Hepatocyte (in vitro differentiated cells): ENCODE measurements at regions not wholly inside any gene's neighbourhood (a gene's known extent, or its start where the extent isn't known, plus 50 kb on each side); places are given as distances from the start of the nearest gene placed in this dataset.

Source experiments
- DNase-seq: peaks from one replicate; pipeline ENCODE4 v3.0.0-alpha.2; 2016; ENCODE audit warnings: low spot score
- H2AFZ ChIP-seq: fragments of 200-600 bp; sonication (generic); 2 replicates; pipeline ENCODE4 v1.6.0; 2016; ENCODE audit warnings: antibody characterized with exemption, mild to moderate bottlenecking
- H3K27ac ChIP-seq: fragments of 200-600 bp; sonication (generic); 2 replicates; pipeline ENCODE4 v1.5.1; 2016; ENCODE audit warnings: mild to moderate bottlenecking
- H3K27me3 ChIP-seq: fragments of 200-600 bp; sonication (generic); 2 replicates; pipeline ENCODE4 v1.6.1; 2016
- H3K36me3 ChIP-seq: fragments of 200-600 bp; sonication (generic); replicated peaks from 2 replicates; pipeline ENCODE4 v1.5.1; 2016; ENCODE audit warnings: low read depth; ENCODE audit not compliant: insufficient read depth
- H3K4me1 ChIP-seq: fragments of 200-600 bp; sonication (generic); 2 replicates; pipeline ENCODE4 v1.5.1; 2016; ENCODE audit warnings: mild to moderate bottlenecking, moderate library complexity; ENCODE audit not compliant: insufficient read depth
- H3K4me2 ChIP-seq: fragments of 200-600 bp; sonication (generic); 2 replicates; pipeline ENCODE4 v1.6.0; 2016
- H3K4me3 ChIP-seq: fragments of 200-600 bp; sonication (generic); 2 replicates; pipeline ENCODE4 v1.5.1; 2016; ENCODE audit warnings: mild to moderate bottlenecking
- H3K79me2 ChIP-seq: fragments of 200-600 bp; sonication (generic); 2 replicates; pipeline ENCODE4 v1.6.0; 2017; ENCODE audit warnings: mild to moderate bottlenecking
- H3K9me2 ChIP-seq: fragments of 200-600 bp; sonication (generic); replicated peaks from 2 replicates; pipeline ENCODE4 v1.6.0; 2017; ENCODE audit warnings: mild to moderate bottlenecking; ENCODE audit not compliant: insufficient read depth
- H3K9me3 ChIP-seq: fragments of 200-600 bp; sonication (generic); 2 replicates; pipeline ENCODE4 v1.5.1; 2016; ENCODE audit warnings: low read depth, mild to moderate bottlenecking
- H4K20me1 ChIP-seq: fragments of 200-600 bp; sonication (generic); 2 replicates; pipeline ENCODE4 v1.6.0; 2016; ENCODE audit warnings: mild to moderate bottlenecking; ENCODE audit not compliant: insufficient read depth, poor library complexity, severe bottlenecking
- EZH2 ChIP-seq: fragments of 200-600 bp; sonication (generic); IDR thresholded peaks from 2 replicates; pipeline ENCODE4 v1.6.1; 2016; ENCODE audit warnings: antibody characterized with exemption, mild to moderate bottlenecking, borderline replicate concordance
- EZH2phosphoT487 ChIP-seq: fragments of 200-600 bp; sonication (generic); IDR thresholded peaks from one replicate; pipeline ENCODE4 v1.6.1; 2018; ENCODE audit warnings: antibody characterized with exemption, mild to moderate bottlenecking, low read depth, moderate library complexity; ENCODE audit not compliant: unreplicated experiment, severe bottlenecking
- WGBS: methylation state at CpG from one replicate; pipeline ENCODE4 v1.1.6; 2016; ENCODE audit warnings: low lambda C conversion rate; ENCODE audit errors: missing lambda C conversion rate; 5-methylcytosine and 5-hydroxymethylcytosine counted together
- TF ChIP-seq, protein P1 (sequence below): fragments of 200-600 bp; sonication (generic); IDR thresholded peaks from 2 replicates; pipeline ENCODE4 v1.5.1; 2016; ENCODE audit warnings: antibody characterized with exemption, mild to moderate bottlenecking; ENCODE audit not compliant: poor library complexity

GRCh38 chr10:33719005-33719703, 384.7 kb upstream of the NRP1 start:
- TF ChIP-seq, protein P1, sequence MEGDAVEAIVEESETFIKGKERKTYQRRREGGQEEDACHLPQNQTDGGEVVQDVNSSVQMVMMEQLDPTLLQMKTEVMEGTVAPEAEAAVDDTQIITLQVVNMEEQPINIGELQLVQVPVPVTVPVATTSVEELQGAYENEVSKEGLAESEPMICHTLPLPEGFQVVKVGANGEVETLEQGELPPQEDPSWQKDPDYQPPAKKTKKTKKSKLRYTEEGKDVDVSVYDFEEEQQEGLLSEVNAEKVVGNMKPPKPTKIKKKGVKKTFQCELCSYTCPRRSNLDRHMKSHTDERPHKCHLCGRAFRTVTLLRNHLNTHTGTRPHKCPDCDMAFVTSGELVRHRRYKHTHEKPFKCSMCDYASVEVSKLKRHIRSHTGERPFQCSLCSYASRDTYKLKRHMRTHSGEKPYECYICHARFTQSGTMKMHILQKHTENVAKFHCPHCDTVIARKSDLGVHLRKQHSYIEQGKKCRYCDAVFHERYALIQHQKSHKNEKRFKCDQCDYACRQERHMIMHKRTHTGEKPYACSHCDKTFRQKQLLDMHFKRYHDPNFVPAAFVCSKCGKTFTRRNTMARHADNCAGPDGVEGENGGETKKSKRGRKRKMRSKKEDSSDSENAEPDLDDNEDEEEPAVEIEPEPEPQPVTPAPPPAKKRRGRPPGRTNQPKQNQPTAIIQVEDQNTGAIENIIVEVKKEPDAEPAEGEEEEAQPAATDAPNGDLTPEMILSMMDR = no peak
- no peak for TF ChIP-seq EZH2
- Histone ChIP-seq H3K9me2 (no peaks in the 10 kb centered on the region), H3K4me1 (no peaks in the 10 kb centered on the region), H3K9me3 (peaks cover 3% of the 10 kb centered on the region), H3K4me2 (no peak overlapping the region), H4K20me1 (no peaks in the 10 kb centered on the region), H2AFZ (no peak overlapping the region), H3K79me2 (no peaks in the 10 kb centered on the region), H3K4me3 (no peak overlapping the region), H3K27me3 (no peaks in the 10 kb centered on the region), H3K36me3 (peaks cover 6% of the 10 kb centered on the region), H3K27ac (no peak overlapping the region)
- 78% methylated on average over 8 of the region's 8 CpGs for WGBS
- no peak for DNase-seq

- WGBS = 86% methylated on average over 2 of the region's 2 CpGs
Observed at GRCh38 chr10:33716501-33717267, 382.2 kb upstream of the NRP1 start.

GRCh38 chr10:33715303-33715975, 381.0 kb upstream of the NRP1 start:
- H3K4me3 ChIP-seq = no peak overlapping the region

More at GRCh38 chr10:33716501-33717267, 382.2 kb upstream of the NRP1 start:
- Histone ChIP-seq H4K20me1 (no peaks in the 10 kb centered on the region), H3K4me1 (no peaks in the 10 kb centered on the region), H3K27me3 (no peaks in the 10 kb centered on the region), H3K4me2 (no peak overlapping the region), H3K36me3 (peaks cover 6% of the 10 kb centered on the region), H3K27ac (no peak overlapping the region), H2AFZ (no peak overlapping the region), H3K9me3 (peaks cover 3% of the 10 kb centered on the region), H3K4me3 (no peak overlapping the region), H3K79me2 (no peaks in the 10 kb centered on the region), H3K9me2 (no peaks in the 10 kb centered on the region)
- TF ChIP-seq, protein P1 = no peak
- no peak for DNase-seq

GRCh38 chr10:33712825-33713224, 378.4 kb upstream of the NRP1 start:
- H3K4me1 ChIP-seq = no peaks in the 10 kb centered on the region
- no peak overlapping the region for H2AFZ ChIP-seq
- no peak overlapping the region for H3K4me2 ChIP-seq
- H3K79me2 ChIP-seq = no peaks in the 10 kb centered on the region
- peaks cover 6% of the 10 kb centered on the region for H3K36me3 ChIP-seq
- WGBS = 86% methylated on average over 7 of the region's 7 CpGs
- H4K20me1 ChIP-seq = no peaks in the 10 kb centered on the region
- H3K9me3 ChIP-seq = peaks cover 3% of the 10 kb centered on the region
- H3K27ac ChIP-seq = no peak overlapping the region
- no peak for DNase-seq
- H3K9me2 ChIP-seq = no peaks in the 10 kb centered on the region
- no peaks in the 10 kb centered on the region for H3K27me3 ChIP-seq
- TF ChIP-seq, protein P1 = no peak
- TF ChIP-seq EZH2phosphoT487 = no peak
- no peak for TF ChIP-seq EZH2
- H3K4me3 ChIP-seq = no peak overlapping the region

More at GRCh38 chr10:33715303-33715975, 381.0 kb upstream of the NRP1 start:
- Histone ChIP-seq H3K9me2 (no peaks in the 10 kb centered on the region), H3K36me3 (peaks cover 6% of the 10 kb centered on the region), H4K20me1 (no peaks in the 10 kb centered on the region), H3K27me3 (no peaks in the 10 kb centered on the region), H2AFZ (no peak overlapping the region), H3K4me1 (no peaks in the 10 kb centered on the region), H3K27ac (no peak overlapping the region), H3K4me2 (no peak overlapping the region), H3K79me2 (no peaks in the 10 kb centered on the region), H3K9me3 (peaks cover 3% of the 10 kb centered on the region)
- 84% methylated on average over 16 of the region's 16 CpGs for WGBS
- no peak for TF ChIP-seq EZH2
- DNase-seq = no peak
